GM12891 (cell line): ENCODE measurements at regions not wholly inside any gene's neighbourhood (a gene's known extent, or its start where the extent isn't known, plus 50 kb on each side); places are given as distances from the start of the nearest gene placed in this dataset.

Experiments
- DNase-seq: peaks from one replicate; pipeline ENCODE4 v3.0.0; 2011; ENCODE audit warnings: low spot score; ENCODE audit not compliant: insufficient read length
- FAIRE-seq: peaks from 2 replicates; lab custom pipeline; 2011; peaks lifted over from hg19 to GRCh38; lab: Jason Lieb, UNC
- PAX5 ChIP-seq: IDR thresholded peaks from 2 replicates; pipeline ENCODE4 v1.6.1; 2011; ENCODE audit warnings: low read length, moderate library complexity, mild to moderate bottlenecking; ENCODE audit not compliant: insufficient read depth, severe bottlenecking
- POLR2A ChIP-seq: IDR thresholded peaks from 2 replicates; pipeline ENCODE4 v1.6.1; 2011; ENCODE audit warnings: low read depth, low read length, control low read depth
- POLR2AphosphoS5 ChIP-seq: IDR thresholded peaks from 2 replicates; pipeline ENCODE4 v1.6.1; 2011; ENCODE audit warnings: low read depth, low read length, control low read depth
- POU2F2 ChIP-seq: IDR thresholded peaks from 2 replicates; pipeline ENCODE4 v1.6.1; 2011; ENCODE audit warnings: low read depth, mild to moderate bottlenecking, control low read depth, low read length, moderate library complexity
- SPI1 ChIP-seq: IDR thresholded peaks from 2 replicates; pipeline ENCODE4 v1.6.1; 2011; ENCODE audit warnings: low read depth, low read length, control low read depth
- TAF1 ChIP-seq: IDR thresholded peaks from 2 replicates; pipeline ENCODE4 v1.6.1; 2011; ENCODE audit warnings: low read depth, low read length, control low read depth

DNA sequence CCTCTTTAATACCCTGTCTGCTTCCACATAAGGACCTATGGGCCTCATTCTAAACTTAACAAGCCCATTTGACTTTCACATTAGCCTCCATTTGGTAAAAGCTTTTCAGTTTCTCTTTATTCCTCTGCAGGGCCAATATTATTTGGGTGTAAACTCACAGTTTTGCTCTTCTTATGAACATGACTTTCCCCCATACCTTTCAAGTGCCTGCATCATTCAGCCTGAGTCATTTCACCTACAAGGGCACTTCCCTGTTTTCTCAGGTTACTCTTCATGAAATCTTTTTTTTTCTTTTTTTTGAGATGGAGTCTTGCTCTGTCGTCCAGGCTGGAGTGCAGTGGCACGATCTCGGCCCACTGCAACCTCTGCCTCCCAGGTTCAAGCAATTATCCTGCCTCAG lies 1258.1 kb upstream of the CELF2 start:
- TF ChIP-seq SPI1: peak; percentile 16; the same call in 1 of the 2 replicates
- TF ChIP-seq TAF1: no peak
- TF ChIP-seq POU2F2: no peak
- no peak for TF ChIP-seq PAX5

DNA sequence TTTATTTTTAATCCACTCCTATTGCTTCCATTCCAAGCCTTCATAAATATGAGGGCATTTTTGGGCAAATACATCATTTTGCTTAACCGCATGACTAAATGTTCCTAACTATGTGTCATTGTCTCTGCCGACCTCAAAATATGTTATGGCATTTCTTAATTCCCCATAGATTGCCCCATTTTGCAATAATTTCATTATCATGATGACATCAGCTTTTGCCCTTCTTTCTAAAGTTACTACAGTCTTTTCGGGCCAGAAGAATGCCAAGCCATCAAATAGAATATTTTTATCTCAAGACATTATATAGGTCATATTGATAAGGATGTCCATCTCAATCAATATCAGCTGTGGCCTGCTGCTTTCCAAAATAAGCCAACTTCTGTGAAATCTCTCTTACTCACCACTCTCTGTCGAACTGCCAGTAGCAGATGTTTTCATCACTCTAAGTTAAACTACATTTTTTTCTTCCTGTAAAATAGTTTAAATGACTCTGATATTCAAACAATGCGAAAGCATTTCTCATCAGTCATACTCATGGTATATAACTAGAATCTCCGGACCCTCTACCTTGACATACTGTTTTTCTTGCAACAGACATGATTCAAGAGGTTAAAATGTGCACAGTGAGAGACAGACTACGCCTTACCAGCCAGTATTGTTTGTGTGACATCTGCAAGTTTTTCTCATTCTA lies 1254.6 kb upstream of the CELF2 start:
- DNase-seq (no peak), FAIRE-seq (no peak)
- TF ChIP-seq PAX5 (no peak), POU2F2 (no peak), TAF1 (no peak), POLR2A (no peak), POLR2AphosphoS5 (no peak), SPI1 (no peak)

More for the DNA sequence above, 1258.1 kb upstream of the CELF2 start:
- no peak for FAIRE-seq
- no peak for DNase-seq

GRCh38 chr10:9766762-9767161 lies 1250.9 kb upstream of the CELF2 start:
- FAIRE-seq (no peak), DNase-seq (no peak)
- TF ChIP-seq POU2F2: no peak
- no peak for TF ChIP-seq PAX5

DNA sequence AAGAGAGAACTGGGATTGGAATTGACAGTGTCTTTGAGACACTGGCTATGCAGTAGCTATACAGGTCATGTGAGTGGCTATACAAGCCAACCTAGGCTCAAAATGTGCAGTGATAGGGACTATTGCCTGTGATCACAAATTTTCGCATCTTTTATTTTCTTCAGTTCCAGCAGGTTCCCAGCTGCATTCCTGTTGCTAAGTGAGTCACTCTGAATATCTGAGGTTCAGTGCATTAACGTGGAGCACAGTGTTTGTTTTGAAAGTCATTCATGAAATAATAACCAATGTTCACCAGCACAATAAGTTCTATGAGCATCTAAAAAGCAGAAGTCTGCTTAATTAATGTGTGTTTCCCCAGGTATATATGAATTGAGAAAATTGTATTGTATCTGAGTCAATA lies 1236.0 kb upstream of the CELF2 start:
- TF ChIP-seq POLR2A (no peak), POLR2AphosphoS5 (no peak), SPI1 (no peak), PAX5 (no peak), POU2F2 (no peak), TAF1 (no peak)
- DNase-seq (no peak), FAIRE-seq (no peak)

- TF ChIP-seq POLR2A: no peak
- TF ChIP-seq POU2F2: no peak
- no peak for TF ChIP-seq SPI1
- TF ChIP-seq POLR2AphosphoS5: no peak
- no peak for TF ChIP-seq PAX5
- no peak for TF ChIP-seq TAF1
- no peak for DNase-seq
- no peak for FAIRE-seq
Measured at GRCh38 chr10:9786101-9786500, 1231.6 kb upstream of the CELF2 start.

DNA sequence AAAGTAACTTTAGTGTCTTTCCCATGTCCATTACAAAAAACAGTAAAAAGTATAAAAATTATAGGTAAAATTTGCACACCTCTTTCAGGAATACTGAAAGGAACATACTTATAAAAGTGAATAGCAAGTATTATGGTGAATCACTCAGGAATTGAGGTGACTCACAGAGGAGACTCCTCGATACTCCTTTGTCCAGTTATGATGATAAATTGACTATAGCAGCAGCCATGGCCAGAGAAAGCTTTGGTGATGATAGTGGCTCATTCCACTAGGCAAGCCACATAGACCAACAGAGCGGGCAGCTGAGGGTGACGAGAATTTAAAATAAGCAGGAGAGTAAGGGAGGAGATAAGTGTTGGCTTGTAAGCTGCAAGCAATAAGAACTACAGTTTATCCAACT lies 1231.1 kb upstream of the CELF2 start:
- no peak for TF ChIP-seq TAF1
- no peak for TF ChIP-seq POU2F2
- no peak for TF ChIP-seq PAX5
- TF ChIP-seq POLR2AphosphoS5: no peak
- no peak for TF ChIP-seq POLR2A
- no peak for TF ChIP-seq SPI1
- DNase-seq (no peak), FAIRE-seq (no peak)

DNA sequence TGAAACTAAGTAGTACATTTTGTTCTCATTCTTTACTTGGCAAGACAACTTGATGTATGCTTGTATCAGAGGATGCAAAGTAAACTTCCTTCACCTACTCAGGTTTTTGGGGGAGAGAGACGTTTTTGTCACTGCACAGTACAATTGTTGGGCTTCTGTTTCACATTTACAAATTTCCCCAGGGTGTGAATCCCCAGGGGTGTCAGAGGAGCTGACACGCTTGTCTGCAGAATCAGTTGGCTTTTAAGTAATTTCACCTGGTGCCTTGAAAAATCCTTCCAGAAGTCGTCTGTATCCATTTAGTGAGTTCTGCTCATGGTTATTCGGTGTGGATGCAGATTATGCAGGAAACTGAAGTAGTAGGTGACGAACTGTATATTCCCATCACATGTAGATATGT lies 1227.7 kb upstream of the CELF2 start:
- DNase-seq (no peak), FAIRE-seq (no peak)
- no peak for TF ChIP-seq SPI1
- TF ChIP-seq TAF1: no peak
- no peak for TF ChIP-seq PAX5
- no peak for TF ChIP-seq POU2F2
- no peak for TF ChIP-seq POLR2A
- no peak for TF ChIP-seq POLR2AphosphoS5

- DNase-seq: no peak
- no peak for FAIRE-seq
- TF ChIP-seq TAF1 (no peak), SPI1 (no peak), PAX5 (no peak), POU2F2 (no peak), POLR2A (no peak), POLR2AphosphoS5 (no peak)
Measured at GRCh38 chr10:9792181-9792580, 1225.5 kb upstream of the CELF2 start.

DNA sequence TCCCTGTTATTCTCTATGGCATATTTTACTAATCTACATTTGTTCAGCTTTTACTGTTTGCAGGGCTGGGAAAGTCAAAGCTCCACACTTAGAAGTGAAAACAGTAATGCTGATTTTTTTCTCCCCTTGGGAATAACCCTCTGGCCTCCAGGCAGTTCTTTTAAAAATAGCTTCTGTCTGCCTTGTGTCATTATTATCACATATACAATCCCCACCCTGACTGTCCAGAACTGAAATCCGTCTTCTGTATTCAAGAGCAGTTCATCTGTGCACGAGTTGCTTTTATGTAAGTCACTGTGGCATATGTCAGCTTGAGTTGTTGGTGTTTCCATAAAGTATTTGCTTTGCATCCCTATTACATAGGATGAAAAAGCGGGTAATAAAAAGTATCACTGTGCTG lies 1221.1 kb upstream of the CELF2 start:
- DNase-seq: no peak
- FAIRE-seq: no peak
- TF ChIP-seq POLR2AphosphoS5 (no peak), POLR2A (no peak), PAX5 (no peak), POU2F2 (no peak), TAF1 (no peak), SPI1 (no peak)

DNA sequence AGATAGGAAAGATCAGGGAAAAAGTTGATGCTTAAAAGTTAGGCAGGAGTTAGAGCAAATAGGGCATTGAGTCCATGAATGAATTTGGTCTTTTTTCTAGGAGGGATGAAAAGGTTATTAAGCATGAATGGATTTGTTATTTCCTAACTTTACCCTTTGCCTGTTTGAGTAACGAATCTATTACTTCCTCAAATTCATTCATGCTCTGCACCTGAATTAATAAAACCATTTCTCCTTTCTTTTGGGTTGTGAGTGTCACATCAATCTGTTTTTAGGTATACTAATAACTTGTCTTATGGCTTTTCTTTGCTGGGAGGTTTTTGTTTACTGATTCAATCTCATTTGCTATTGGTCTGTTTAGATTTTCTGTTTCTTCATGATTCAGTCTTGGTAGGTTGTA lies 1217.7 kb upstream of the CELF2 start:
- FAIRE-seq: no peak
- DNase-seq: no peak
- TF ChIP-seq SPI1: no peak
- no peak for TF ChIP-seq TAF1
- TF ChIP-seq POLR2A: no peak
- no peak for TF ChIP-seq POLR2AphosphoS5
- TF ChIP-seq POU2F2: no peak
- no peak for TF ChIP-seq PAX5
